HPDE6-E6E7 (cell line): ENCODE measurements at regions not wholly inside any gene's neighbourhood (a gene's known extent, or its start where the extent isn't known, plus 50 kb on each side); places are given as distances from the start of the nearest gene placed in this dataset.
"Not testable (repeated sequence)": the region's sequence is repeated elsewhere in the genome, so short reads cannot be mapped to it uniquely, and the experiment has no call there.

Experiments used
- DNase-seq: peaks from one replicate; pipeline ENCODE4 v3.0.0; 2011; ENCODE audit warnings: missing footprints; ENCODE audit errors: extremely low spot score

DNA sequence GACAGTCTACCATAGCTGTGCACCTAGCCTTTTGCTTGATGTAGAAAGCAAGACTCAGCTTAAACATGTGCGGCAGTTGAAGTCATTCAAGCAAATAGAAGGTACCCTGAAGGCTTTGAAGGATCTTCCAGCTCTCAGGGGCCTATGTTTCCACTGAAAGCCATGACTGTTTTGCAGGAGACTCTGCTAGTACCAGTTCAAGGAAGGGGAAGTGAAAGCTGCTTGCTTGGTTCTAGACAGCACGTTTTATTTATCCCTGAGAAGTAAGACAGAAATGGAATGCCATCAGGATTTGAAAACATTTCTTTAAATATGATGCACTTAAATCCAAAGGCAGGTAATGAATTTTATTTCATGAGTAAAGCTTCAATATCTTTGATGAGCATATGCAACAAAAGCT, 311.4 kb downstream of the PDCD6IP start:
- DNase-seq, result no peak

DNA sequence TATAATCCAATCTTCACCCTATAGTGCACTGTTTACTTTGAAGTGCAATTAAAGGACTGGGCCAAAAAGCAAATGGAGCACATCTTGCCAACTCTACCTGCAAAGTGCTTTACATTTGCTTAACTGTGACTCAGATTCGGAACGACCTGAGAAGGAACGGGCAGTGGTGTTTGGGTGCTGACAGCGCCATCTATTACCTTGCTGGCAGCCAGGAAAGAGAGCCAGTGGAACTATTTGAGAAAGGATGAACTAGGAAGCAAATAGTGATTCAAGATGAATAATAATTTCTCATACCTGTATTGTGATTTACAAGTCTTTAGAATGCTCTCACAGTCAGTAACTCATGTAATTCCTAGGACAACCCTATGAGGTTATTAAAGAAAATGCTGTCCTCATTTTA, 312.9 kb downstream of the PDCD6IP start:
- DNase-seq, result no peak

DNA sequence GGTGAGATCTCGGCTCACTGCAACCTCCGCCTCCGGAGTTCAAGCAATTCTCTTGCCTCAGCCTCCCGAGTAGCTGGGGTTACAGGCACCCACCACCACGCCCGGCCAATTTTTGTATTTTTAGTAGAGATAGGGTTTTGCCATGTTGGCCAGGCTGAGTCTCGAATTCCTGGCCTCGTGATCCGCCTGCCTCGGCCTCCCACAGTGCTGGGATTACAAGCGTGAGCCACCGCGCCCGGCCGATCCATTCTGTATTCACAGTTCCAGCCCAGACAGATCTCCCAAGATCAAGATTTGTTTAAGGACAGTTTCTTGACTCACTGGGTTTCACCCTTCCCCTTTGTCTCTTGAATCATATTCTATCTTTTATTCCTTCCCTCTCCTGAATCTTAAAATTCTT, 313.8 kb downstream of the PDCD6IP start:
- not testable (repeated sequence) for DNase-seq

DNA sequence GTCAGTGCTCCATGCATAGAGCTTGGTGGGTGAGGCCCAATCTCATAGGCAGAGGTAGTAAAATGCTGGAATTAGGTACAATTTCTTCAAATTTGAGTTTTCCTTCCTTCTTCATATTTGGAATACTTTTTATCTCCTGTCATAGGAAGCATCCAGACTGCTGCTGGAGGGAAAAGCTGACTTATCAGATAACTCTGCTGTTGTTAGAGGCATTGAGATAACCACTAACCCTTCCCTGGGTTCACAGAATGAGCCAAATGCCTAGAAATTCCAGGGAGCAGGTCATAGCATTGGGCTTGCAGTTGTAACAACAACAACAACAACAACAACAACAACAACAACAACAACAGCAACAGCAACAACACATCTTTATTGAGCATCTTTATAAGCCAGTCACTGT, 332.7 kb downstream of the PDCD6IP start:
- DNase-seq, result no peak

DNA sequence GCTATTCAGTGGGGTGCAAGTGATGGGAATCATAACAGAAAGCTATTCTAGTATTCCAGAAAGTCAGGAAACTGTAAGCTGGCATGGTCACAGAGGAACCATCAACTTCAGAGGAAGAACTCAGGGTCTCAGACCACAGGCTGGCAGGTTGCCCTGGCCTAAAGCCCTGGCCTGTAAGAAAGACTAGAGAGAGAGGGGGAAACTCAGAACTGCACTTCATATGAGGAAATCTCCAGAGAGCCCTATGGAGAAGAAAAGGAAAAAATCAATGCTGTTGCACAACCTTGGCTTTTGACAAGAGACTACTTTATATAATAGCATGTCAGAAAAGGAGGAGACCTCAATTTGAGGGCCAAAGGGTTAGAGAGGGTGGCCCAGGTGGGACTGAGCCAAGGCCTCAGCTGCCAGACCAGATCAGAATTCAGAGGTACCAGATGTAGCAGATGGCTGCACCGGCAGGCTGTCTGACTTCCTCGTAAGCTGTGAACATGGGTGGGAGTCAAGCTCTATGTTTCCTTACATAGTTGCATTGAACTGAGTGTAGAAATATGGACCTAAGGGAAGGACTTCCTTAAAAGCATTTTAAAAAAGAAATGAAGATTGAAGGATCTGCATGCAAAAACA, 333.8 kb downstream of the PDCD6IP start:
- DNase-seq, result no peak

DNA sequence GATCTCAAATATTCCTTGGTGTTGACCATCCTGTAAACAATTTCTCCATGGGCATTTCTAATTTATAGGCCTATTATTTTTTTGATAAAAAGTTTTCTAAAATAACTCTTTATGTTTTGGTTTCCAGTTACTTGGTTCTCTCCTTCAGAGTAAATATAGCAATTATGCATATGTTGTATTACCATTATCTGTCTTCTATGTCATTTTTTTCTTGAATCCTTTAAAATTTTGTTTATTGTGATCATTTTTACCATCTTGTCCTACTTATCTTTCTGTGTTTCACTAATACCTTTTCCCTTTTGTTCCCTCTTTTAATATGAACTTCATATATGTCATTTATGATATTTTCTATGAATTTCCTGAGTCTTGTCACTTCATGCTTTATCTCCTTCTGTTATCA, 341.1 kb downstream of the PDCD6IP start:
- DNase-seq, result no peak

DNA sequence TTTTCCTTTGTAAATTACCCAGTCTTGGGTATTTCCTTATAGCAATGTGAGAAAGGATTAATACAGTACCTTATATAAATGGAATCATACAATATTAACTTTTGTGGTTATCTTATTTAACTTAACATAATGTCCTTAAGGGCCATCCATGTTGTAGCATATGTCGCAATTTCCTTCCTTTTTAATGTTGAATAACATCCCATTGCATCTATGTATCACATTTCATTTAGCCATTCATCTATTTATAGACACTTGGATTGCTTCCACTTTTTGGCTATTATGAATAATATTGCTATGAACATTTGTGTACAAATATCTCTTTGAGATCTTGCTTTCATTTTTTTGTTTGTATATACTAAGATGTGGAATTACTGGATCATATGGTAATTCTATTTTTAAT, 342.2 kb downstream of the PDCD6IP start:
- no peak for DNase-seq

DNA sequence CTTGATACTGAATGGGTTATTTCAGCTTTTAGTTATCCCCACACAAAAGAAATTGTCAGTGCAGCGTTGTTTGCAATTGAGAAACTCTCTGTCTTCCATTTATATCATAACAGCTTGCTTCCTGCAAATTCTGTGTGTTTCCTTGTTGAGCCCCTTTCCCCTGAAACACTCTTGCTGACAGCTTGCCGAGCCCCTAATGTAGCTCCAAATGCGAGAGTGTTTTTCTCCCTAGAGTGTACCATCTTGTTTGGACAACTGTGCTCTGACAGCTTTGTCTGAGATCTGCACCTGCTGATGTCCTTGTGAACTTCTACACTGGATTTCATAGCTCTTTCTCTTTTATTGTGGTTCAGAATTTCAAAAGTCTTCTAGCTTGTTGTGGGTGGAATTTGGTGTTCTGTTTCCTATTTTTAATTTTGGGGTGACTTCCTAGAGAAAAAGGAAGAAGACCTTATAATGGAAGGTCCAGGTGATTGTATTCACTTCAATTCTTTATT, 343.5 kb downstream of the PDCD6IP start:
- no peak for DNase-seq

DNA sequence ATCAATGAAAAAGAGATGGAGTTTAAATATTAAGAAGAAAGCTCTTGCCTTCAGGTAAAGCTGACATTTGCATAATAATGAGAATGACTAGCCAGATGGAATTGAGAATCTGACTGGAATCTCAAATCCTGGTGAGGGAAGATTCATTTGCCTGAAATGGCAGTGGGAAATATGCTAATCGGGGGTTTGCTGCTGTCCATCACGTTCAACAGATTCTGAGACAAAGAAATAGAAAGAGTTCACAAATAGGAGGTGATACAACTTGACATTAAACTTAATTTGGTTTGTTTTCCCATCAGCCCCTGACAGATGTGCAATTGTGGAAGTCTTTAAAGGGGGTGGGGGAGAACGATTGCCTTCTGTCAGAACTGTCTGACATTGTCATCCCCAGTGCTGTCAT, 347.4 kb downstream of the PDCD6IP start:
- no peak for DNase-seq

DNA sequence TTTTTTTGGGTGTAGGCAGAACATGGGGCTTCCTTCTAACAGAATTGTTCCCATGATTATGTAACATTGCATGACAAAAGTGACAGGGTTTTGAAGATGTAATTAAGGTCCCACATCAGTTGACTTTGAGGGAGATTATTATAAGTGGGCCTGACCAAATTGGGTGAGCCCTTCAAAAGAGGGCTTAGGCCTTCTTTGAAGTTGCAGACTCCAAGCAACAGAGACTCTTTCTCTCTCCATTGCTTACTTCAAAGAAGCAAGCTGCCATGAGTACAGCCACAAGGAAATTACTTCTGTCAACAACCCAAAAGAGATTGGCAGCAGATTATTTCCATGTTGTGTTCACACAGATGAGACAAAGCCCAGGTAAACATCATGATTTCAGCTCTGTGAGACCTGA, 348.2 kb downstream of the PDCD6IP start:
- DNase-seq, result no peak

DNA sequence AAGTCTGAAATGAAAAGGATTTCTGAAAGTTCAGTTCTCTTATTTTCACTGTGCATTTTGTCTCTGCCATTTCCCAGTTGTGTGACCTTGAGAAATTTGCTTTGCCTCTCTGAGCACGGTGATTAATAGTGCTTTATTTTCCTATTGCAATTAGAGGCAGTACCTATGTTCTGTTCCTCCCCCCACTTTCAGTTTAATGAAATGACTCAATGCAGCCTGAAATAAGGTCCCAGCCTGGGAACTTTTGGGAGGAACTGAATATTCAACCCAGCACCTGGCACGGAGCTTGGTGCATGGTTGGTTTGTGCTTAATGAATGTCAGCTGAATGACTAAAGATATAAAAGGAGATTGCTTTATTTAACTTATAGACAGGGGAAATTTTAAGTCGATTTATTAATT, 352.6 kb downstream of the PDCD6IP start:
- DNase-seq, result no peak

DNA sequence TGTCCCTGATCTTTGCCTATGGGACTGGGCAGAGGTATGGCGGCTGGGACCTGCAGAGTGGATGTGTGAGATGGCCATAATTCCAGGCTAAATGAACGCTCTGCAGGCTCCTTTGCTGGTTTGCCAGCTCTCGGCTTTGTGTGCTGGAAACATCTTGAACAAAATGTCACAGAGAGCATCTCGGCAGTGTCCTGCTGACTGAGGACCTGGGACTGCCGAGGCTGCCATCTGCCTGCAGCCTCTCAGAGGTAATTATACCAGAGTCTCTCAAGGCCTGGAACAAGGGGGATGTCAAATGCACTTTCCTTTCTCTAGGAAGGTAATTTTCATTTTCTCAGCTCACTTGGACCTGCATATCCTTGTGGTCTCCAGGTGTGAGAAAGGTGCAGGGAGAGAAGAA, 354.2 kb downstream of the PDCD6IP start:
- no peak for DNase-seq

DNA sequence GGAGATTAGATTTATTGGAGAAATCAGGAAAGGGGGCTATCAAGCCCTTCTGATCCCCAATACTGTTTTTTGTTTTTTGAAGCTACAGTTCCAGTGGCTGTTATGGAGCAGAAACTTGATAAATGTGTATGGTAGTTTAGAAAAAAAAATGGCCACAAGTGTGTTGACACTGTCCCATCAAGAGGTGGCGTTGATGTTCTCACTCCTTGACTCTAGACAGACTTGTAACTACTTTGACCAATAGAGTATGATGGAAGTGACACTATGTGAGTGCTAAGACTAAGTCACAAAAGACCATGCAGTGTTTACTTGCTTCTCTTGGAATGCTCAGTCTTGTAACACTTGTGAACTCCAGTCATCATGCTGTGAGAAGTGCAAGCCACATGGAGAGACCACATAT, 356.7 kb downstream of the PDCD6IP start:
- no peak for DNase-seq

DNA sequence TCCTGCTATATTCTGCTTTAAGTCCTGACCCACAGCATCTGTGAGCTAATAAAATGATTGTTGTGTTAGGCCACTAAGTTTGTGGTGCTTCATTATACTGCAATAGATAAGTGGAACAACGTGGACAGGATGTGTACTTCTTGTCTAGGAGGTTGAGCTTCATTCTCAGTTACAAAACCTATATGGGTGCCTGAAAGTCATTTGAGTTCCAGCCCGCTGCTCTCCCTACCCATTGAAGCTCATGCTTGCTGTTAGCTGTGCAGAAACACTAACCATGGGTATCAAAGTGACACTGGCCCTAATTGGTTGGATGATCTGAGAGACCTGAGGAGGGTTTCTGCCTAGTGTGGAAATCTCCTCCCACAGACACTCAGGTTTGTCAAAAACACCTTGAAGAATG, 357.2 kb downstream of the PDCD6IP start:
- no peak for DNase-seq

DNA sequence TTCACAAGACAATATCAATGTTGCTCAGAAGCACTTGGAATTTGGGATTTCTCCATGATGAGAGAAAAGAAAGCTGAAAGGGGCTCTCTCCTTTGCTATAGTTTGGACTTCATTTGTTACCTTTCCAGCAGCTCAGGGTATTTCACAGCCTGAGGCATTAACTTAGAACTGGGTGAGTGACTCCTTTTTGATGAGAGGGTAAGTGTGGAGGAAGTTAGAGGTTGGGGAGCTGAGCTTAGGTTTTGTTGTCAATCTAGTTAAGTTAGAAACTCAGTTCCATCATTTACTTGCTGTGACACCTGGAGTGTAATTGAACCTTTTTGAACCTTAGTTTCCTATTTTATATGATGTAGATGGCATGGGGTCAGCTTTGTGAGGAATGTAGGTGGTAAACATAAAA, 359.1 kb downstream of the PDCD6IP start:
- DNase-seq, result no peak

DNA sequence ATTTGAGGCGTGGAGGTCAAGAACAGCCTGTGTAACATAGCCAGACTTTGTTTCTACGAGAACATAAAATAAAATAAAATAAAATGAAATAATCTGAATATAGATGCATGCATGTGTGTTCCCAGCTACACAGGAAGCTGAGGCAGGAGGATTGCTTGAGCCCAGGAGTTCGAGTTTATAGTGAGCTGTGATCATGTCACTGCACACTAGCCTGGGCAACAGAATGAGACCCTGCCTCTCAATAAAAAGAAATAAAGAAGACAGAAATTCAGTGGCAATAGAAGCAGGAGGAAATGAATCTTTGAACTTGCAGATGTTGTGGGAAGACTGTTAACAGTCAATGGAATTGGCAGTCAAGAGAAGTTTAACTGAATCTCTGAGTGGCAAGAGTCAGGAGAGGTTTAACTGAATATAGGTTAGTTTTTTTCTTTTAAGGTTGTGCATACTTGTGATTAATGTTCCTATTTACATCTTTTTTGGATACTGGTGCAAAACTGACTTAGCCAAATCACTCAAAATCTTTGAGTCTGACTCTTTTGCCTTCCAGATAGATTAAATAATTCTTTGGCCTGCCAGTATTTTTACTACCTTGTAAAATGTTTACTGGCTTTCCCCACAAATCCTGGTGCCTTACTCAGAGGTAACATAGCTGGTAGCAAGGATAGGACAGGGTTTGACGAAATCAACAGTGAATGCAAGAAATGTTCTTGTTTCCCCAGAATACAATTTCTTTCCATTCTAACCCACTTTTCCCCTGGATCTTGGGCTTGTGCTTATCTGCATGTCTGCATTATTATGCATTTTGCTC, 361.4 kb downstream of the PDCD6IP start:
- DNase-seq, result no peak

DNA sequence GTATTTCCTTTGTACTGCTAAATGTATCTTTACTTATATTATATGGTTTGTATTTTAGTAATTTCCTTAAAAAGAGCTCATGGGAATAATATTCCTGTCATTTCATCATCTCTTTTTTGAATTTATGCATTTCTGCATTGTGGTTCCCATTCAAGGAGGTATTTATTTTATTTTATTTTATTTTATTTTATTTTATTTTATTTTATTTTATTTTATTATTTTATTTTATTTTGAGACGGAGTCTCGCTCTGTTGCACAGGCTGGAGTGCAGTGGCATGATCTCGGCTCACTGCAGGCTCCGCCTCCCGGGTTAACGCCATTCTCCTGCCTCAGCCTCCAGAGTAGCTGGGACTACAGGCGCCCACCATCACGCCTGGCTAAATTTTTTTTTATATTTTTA, 371.2 kb downstream of the PDCD6IP start:
- not testable (repeated sequence) for DNase-seq

DNA sequence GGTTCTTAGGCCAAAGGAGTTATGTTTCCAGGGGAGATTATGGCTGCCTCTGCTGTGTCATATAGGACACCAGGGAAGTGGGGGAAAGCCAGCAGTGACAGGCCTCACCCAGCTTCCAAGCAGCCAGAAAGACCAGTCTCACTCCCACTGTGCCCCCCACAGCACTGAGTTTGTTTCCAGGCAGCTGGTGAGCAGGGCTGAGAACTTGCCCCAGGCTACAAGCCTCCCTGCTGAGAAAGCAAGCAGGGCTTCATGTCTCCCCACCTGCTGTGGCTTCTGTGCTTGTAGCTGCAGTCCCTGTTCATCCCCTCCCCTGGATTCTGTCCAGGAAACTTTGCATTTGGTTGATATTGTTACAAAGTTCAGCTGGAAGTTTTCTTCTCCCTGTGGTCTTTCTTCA, 376.3 kb downstream of the PDCD6IP start:
- DNase-seq, result no peak

DNA sequence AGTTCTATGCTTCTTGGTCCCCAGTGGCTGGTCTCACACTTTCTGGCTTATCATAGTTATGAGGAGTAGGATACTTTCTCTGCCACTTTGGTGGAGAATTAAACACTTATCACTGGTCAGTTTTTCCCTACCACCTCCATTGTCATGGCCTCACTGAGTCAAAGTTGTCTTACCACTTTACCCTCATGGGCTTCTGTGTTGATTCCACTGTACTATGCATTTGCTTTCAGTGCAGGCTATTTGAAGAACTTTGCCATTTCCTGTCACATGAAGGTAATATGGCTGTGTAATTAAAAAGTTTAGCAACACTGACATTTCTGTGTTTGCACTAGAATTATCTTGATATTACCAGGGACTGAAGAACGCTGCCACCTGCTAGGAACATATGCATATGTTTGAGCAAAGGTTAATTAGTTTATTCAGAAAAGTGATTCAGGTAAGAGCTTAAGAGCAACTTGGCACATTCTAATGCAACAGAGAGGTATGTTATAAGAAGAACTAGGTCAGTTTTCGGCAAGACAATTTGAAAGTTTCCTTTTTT, 377.3 kb downstream of the PDCD6IP start:
- DNase-seq, result no peak

DNA sequence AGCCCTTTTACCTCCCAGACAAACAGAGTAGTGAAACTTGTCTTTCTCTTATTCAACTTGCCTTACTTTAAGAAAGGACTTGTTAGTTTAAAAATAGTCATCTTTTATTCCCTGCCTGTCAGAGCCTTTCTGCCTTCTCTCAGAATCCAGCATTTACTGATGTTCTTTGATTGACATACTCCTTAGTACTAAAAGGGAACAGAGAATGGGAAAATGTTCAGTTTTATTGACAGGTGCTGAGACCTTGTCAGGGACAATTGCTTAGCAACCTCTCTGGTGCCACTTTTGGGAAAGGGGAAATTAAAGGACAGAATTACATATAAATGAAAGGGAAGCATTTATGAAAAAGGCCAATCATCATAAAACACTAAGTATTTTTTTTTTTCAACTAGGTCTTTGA, 378.3 kb downstream of the PDCD6IP start:
- DNase-seq, result no peak

DNA sequence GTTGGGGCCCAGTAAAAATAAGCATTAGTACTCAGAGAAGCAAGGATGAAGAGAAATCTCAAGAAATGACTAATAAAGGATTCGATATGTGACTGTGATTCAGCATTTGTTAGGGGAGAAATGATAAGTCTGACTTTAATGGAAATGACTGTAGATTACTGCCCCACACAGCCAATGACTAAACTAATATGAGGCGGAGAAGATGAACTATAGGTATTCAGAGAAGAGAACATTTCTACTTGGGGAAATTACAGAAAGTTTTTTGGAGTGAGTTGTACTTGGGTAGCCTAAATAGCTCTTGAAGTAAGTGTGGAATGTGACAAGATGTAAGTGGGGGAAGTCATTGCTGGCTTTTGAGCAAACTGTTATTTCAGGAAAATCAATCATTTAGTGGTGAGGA, 380.0 kb downstream of the PDCD6IP start:
- no peak for DNase-seq

DNA sequence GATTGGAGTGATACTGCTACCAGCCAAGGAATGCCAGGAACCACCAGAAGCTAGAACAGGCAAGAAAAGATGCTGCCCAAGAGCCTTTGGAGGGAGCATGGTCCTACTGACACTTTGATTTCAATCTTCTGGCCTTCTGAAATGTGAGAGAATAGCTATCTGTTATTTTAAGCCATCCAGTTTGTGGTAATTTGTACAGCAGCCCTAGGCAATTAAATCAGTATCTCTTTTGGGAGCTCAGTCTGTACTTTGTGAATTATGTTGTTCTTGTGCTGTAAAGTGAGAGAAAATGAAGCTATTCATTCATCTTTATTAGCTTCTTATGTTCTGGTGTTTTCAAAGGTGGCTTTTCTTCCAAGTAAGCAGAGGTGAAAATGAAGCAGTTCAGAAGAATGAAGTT, 381.3 kb downstream of the PDCD6IP start:
- DNase-seq, result no peak

DNA sequence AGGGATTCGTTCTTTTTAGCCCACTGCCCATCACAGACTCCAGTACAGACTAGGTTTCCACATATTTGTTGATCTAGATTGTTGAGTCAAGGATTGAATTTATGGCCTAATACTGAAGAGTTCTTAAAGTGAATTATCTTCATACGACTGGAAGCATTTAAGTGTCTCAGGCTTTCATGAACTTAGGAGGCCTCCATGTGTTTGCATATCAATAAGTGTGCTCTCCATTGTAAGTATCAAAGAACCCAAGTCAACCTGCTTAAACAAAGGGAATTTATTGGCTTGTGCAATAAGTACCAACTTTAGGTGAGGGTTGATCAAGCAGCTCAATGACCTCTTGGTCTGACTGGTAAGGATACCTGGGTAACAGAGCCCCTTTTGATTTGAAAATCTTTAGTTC, 382.1 kb downstream of the PDCD6IP start:
- no peak for DNase-seq
